A549 (cell line): ENCODE measurements at regions not wholly inside any gene's neighbourhood (a gene's known extent, or its start where the extent isn't known, plus 50 kb on each side); places are given as distances from the start of the nearest gene placed in this dataset.

Experiments used
- ATAC-seq, 2 experiments: fragments of 200-7000 bp in 1 of 2; fragments of >200 bp in 1 of 2; cut with Nextera tagmentation in 1 of 2; cut with Tn5 transposase in 1 of 2; 3 replicates each; pipeline versions ENCODE4 v1.8.0 to v1.9.1; 2018 to 2020; ENCODE audit warnings: mild to moderate bottlenecking in 1 of 2, moderate library complexity in 1 of 2
- CTCF ChIA-PET: fragments of 300-600 bp; sonication (Branson Sonifier 250); formaldehyde crosslinking; extraction: SDS; loops from one replicate; lab custom pipeline; 2021; ENCODE audit warnings: antibody characterized with exemption, inconsistent platforms; lab: Yijun Ruan, JAX
- POLR2A ChIA-PET: fragments of 350-600 bp; formaldehyde crosslinking; extraction: SDS; loops from one replicate; lab custom pipeline; 2021; ENCODE audit warnings: antibody characterized with exemption, inconsistent platforms; lab: Yijun Ruan, JAX
- DNase-seq, 2 experiments: peaks; one replicate each; pipeline versions ENCODE4 v3.0.0 to v3.0.0-alpha.2; 2011 to 2016; ENCODE audit warnings: low read depth in 1 of 2, low spot score in 1 of 2
- FAIRE-seq: peaks from 2 replicates; lab custom pipeline; 2011; peaks lifted over from hg19 to GRCh38; lab: Jason Lieb, UNC
- H3K27ac ChIP-seq, 2 experiments: fragments of >200 bp; sonication (Bioruptor Twin); formaldehyde crosslinking; 3 replicates each; pipeline ENCODE4 v1.5.1; 2016 to 2017
- H3K4me1 ChIP-seq: fragments of >200 bp; sonication (Bioruptor Twin); formaldehyde crosslinking; 3 replicates; pipeline ENCODE4 v1.6.1; 2016
- H3K4me2 ChIP-seq: fragments of >200 bp; sonication (Bioruptor Twin); formaldehyde crosslinking; 3 replicates; pipeline ENCODE4 v1.6.1; 2016
- H3K4me3 ChIP-seq: fragments of >200 bp; sonication (Bioruptor Twin); formaldehyde crosslinking; 3 replicates; pipeline ENCODE4 v1.5.1; 2016
- H3K9me3 ChIP-seq: fragments of >200 bp; sonication (Bioruptor Twin); formaldehyde crosslinking; 3 replicates; pipeline ENCODE4 v1.6.1; 2016
- CHD2 ChIP-seq: fragments of 150-350 bp; IDR thresholded peaks from 2 replicates; pipeline ENCODE4 v1.6.1; 2014; ENCODE audit warnings: low read length; ENCODE audit not compliant: partially characterized antibody
- CHD4 ChIP-seq: fragments of 200-600 bp; sonication (generic); IDR thresholded peaks from 2 replicates; pipeline ENCODE4 v1.6.1; 2016; ENCODE audit warnings: antibody characterized with exemption, mild to moderate bottlenecking, borderline replicate concordance
- E2F6 ChIP-seq: IDR thresholded peaks from 2 replicates; pipeline ENCODE4 v1.6.1; 2012; ENCODE audit warnings: low read depth, borderline replicate concordance
- EHF ChIP-seq: fragments of 250-450 bp; sonication (Bioruptor Pico); IDR thresholded peaks from 2 replicates; pipeline ENCODE4 v1.5.0; 2020; ENCODE audit warnings: mild to moderate bottlenecking
- EP300 ChIP-seq, 2 experiments: fragments of >200 bp; sonication (Bioruptor Twin); formaldehyde crosslinking; IDR thresholded peaks; 2 replicates in 1 of 2; 3 replicates in 1 of 2; pipeline ENCODE4 v1.6.1; 2016 to 2017
- FOSL2 ChIP-seq, 2 experiments: fragments of 450-650 bp in 1 of 2; fragments of >200 bp in 1 of 2; sonication (Bioruptor Twin) in 1 of 2; formaldehyde crosslinking; IDR thresholded peaks; 2 replicates each; pipeline versions ENCODE4 v1.5.0 to v1.6.1; 2016 to 2020; ENCODE audit warnings: mild to moderate bottlenecking in 1 of 2, moderate library complexity in 1 of 2
- HDAC2 ChIP-seq: fragments of 200-600 bp; sonication (generic); IDR thresholded peaks from 2 replicates; pipeline ENCODE4 v1.6.1; 2016
- HOXB5 ChIP-seq: fragments of 250-450 bp; sonication (Bioruptor Pico); IDR thresholded peaks from 2 replicates; pipeline ENCODE4 v1.5.0; 2020; ENCODE audit warnings: mild to moderate bottlenecking, moderate library complexity
- KDM1A ChIP-seq: fragments of 200-600 bp; sonication (generic); IDR thresholded peaks from 2 replicates; pipeline ENCODE4 v1.6.1; 2016; ENCODE audit warnings: low read depth, mild to moderate bottlenecking
- KDM5A ChIP-seq: fragments of 200-600 bp; sonication (generic); IDR thresholded peaks from 2 replicates; pipeline ENCODE4 v1.6.1; 2016; ENCODE audit warnings: antibody characterized with exemption, mild to moderate bottlenecking
- MAFK ChIP-seq: fragments of 450-650 bp; IDR thresholded peaks from 2 replicates; pipeline ENCODE4 v1.6.1; 2014; ENCODE audit not compliant: partially characterized antibody
- NFE2L2 ChIP-seq: fragments of 150-350 bp; conservative IDR thresholded peaks from 2 replicates; pipeline ENCODE4 v1.6.1; 2014; ENCODE audit warnings: low read length
- RFX5 ChIP-seq: fragments of 450-650 bp; IDR thresholded peaks from 2 replicates; pipeline ENCODE4 v1.7.1; 2014; ENCODE audit warnings: antibody characterized with exemption, mild to moderate bottlenecking, moderate library complexity
- SMC3 ChIP-seq: fragments of >200 bp; sonication (Bioruptor Twin); formaldehyde crosslinking; IDR thresholded peaks from 3 replicates; pipeline ENCODE4 v1.6.1; 2018; ENCODE audit warnings: inconsistent platforms
- SREBF2 ChIP-seq: fragments of 450-650 bp; IDR thresholded peaks from 2 replicates; pipeline ENCODE4 v1.6.1; 2014; ENCODE audit warnings: mild to moderate bottlenecking, moderate library complexity
- ZC3H11A ChIP-seq: fragments of 450-650 bp; IDR thresholded peaks from 2 replicates; pipeline ENCODE4 v1.6.1; 2014; ENCODE audit warnings: antibody characterized with exemption, mild to moderate bottlenecking
- WGBS: methylation state at CpG from one replicate; pipeline ENCODE4 v1.1.6; 2017; ENCODE audit errors: missing lambda C conversion rate; 5-methylcytosine and 5-hydroxymethylcytosine counted together
- TF ChIP-seq, protein P1 (sequence below): IDR thresholded peaks from 2 replicates; pipeline ENCODE4 v1.6.1; 2012
- TF ChIP-seq, protein P2 (sequence below): fragments of 150-350 bp; IDR thresholded peaks from 2 replicates; pipeline ENCODE4 v1.6.1; 2014; ENCODE audit warnings: low read depth, mild to moderate bottlenecking, low read length
- TF ChIP-seq, protein P3 (sequence below): fragments of 250-450 bp; sonication (Bioruptor Pico); IDR thresholded peaks from 2 replicates; pipeline ENCODE4 v1.5.0; 2020; ENCODE audit warnings: low read depth, mild to moderate bottlenecking, moderate library complexity
- TF ChIP-seq, protein P4 (sequence below): IDR thresholded peaks from 2 replicates; pipeline ENCODE4 v1.6.1; 2012
- TF ChIP-seq, protein P5 (sequence below): fragments of >200 bp; sonication (Bioruptor Twin); formaldehyde crosslinking; IDR thresholded peaks from 3 replicates; pipeline ENCODE4 v1.5.1; 2016

- WGBS = 36% methylated on average over 12 of the region's 13 CpGs
These were observed 162.6 kb upstream of the CDH13 start for GRCh38 chr16:82464187-82464586.

DNA sequence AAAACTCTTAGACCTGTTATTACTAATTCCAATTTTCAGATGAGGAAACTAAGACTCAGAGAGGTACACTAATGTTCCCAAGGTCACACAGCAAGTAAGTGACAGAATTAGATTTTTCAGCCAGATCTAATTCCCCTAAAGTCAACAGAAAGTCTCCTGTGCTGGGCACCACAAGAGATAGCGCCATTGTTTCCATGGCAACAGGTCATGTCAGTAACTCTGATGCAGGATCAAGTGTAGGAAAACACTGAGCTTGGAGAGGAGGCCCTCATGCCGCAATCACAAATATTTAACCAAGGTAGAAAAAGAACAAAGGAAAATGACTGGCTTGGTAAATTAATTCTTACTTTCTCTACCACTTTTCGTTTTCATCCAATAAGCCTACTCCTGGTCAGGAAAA lies 166.0 kb upstream of the CDH13 start:
- Histone ChIP-seq H3K4me3 (no peak overlapping the region), H3K27ac (no peak overlapping the region), H3K4me2 (no peak overlapping the region), H3K9me3 (no peaks in the 10 kb centered on the region), H3K4me1 (no peaks in the 10 kb centered on the region)
- 11% methylated on average over 3 of the region's 3 CpGs for WGBS
- DNase-seq (no peak), ATAC-seq (no peak), FAIRE-seq (no peak)
- ChIA-PET CTCF (interaction anchor here (1.0 kb wide), 2 partner anchors 9 to 380 kb away, joined by 3 read pairs; no protein-coding TSS in a partner anchor), POLR2A (no interaction called here)
- TF ChIP-seq HOXB5 (CRISPR knock-in tag) (no peak), CHD4 (no peak), E2F6 (no peak), MAFK (no peak), NFE2L2 (no peak), CHD2 (no peak), RFX5 (no peak)
- TF ChIP-seq, protein P1, sequence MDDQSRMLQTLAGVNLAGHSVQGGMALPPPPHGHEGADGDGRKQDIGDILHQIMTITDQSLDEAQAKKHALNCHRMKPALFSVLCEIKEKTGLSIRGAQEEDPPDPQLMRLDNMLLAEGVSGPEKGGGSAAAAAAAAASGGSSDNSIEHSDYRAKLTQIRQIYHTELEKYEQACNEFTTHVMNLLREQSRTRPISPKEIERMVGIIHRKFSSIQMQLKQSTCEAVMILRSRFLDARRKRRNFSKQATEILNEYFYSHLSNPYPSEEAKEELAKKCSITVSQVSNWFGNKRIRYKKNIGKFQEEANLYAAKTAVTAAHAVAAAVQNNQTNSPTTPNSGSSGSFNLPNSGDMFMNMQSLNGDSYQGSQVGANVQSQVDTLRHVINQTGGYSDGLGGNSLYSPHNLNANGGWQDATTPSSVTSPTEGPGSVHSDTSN = no peak

More at GRCh38 chr16:82464187-82464586, 162.6 kb upstream of the CDH13 start:
- no peak overlapping the region for H3K27ac ChIP-seq
- no peak for TF ChIP-seq KDM5A
- TF ChIP-seq, protein P2, sequence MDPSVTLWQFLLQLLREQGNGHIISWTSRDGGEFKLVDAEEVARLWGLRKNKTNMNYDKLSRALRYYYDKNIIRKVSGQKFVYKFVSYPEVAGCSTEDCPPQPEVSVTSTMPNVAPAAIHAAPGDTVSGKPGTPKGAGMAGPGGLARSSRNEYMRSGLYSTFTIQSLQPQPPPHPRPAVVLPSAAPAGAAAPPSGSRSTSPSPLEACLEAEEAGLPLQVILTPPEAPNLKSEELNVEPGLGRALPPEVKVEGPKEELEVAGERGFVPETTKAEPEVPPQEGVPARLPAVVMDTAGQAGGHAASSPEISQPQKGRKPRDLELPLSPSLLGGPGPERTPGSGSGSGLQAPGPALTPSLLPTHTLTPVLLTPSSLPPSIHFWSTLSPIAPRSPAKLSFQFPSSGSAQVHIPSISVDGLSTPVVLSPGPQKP = no peak
- TF ChIP-seq EHF = no peak
- no peak for TF ChIP-seq KDM1A
- TF ChIP-seq SMC3 = no peak
- no peak for TF ChIP-seq HDAC2
- TF ChIP-seq, protein P3, sequence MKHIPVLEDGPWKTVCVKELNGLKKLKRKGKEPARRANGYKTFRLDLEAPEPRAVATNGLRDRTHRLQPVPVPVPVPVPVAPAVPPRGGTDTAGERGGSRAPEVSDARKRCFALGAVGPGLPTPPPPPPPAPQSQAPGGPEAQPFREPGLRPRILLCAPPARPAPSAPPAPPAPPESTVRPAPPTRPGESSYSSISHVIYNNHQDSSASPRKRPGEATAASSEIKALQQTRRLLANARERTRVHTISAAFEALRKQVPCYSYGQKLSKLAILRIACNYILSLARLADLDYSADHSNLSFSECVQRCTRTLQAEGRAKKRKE (CRISPR knock-in tag) = no peak
- no peak for TF ChIP-seq FOSL2 (IDR thresholded peaks at IDR 0.05)
- TF ChIP-seq FOSL2 (CRISPR knock-in tag; IDR thresholded peaks at IDR 0.05) = no peak
- TF ChIP-seq ZC3H11A = no peak
- TF ChIP-seq, protein P4, sequence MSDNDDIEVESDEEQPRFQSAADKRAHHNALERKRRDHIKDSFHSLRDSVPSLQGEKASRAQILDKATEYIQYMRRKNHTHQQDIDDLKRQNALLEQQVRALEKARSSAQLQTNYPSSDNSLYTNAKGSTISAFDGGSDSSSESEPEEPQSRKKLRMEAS = no peak
- TF ChIP-seq EP300 (IDR thresholded peaks at IDR 0.05) = no peak
- TF ChIP-seq, protein P5, sequence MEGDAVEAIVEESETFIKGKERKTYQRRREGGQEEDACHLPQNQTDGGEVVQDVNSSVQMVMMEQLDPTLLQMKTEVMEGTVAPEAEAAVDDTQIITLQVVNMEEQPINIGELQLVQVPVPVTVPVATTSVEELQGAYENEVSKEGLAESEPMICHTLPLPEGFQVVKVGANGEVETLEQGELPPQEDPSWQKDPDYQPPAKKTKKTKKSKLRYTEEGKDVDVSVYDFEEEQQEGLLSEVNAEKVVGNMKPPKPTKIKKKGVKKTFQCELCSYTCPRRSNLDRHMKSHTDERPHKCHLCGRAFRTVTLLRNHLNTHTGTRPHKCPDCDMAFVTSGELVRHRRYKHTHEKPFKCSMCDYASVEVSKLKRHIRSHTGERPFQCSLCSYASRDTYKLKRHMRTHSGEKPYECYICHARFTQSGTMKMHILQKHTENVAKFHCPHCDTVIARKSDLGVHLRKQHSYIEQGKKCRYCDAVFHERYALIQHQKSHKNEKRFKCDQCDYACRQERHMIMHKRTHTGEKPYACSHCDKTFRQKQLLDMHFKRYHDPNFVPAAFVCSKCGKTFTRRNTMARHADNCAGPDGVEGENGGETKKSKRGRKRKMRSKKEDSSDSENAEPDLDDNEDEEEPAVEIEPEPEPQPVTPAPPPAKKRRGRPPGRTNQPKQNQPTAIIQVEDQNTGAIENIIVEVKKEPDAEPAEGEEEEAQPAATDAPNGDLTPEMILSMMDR = no peak
- no peak for TF ChIP-seq SREBF2
- DNase-seq = no peak
- H3K4me1 ChIP-seq = no peaks in the 10 kb centered on the region
- no peak overlapping the region for H3K4me3 ChIP-seq
- ChIA-PET CTCF (no interaction called here), POLR2A (no interaction called here)
- H3K4me2 ChIP-seq = no peak overlapping the region
- no peak for ATAC-seq
- no peaks in the 10 kb centered on the region for H3K9me3 ChIP-seq
- FAIRE-seq = no peak
